Progenitor cell of endocrine pancreas (in vitro differentiated cells): ENCODE measurements at regions not wholly inside any gene's neighbourhood (a gene's known extent, or its start where the extent isn't known, plus 50 kb on each side); places are given as distances from the start of the nearest gene placed in this dataset.

Source experiments
- DNase-seq: peaks from one replicate; pipeline ENCODE4 v3.0.0; 2021; ENCODE audit warnings: low spot score; ENCODE audit not compliant: unreplicated experiment
- H3K27ac Mint-ChIP-seq: 2 replicates; pipeline ENCODE4 v1.8.0; 2021; ENCODE audit warnings: mild to moderate bottlenecking, moderate library complexity, mixed read lengths
- H3K27me3 Mint-ChIP-seq: 2 replicates; pipeline ENCODE4 v1.8.0; 2021; ENCODE audit warnings: mixed read lengths
- H3K36me3 Mint-ChIP-seq: 2 replicates; pipeline ENCODE4 v1.8.0; 2022; ENCODE audit warnings: mixed read lengths; ENCODE audit not compliant: insufficient read depth
- H3K4me1 Mint-ChIP-seq: 2 replicates; pipeline ENCODE4 v1.8.0; 2021; ENCODE audit warnings: low read depth, mixed read lengths
- H3K4me3 Mint-ChIP-seq: 2 replicates; pipeline ENCODE4 v1.8.0; 2021; ENCODE audit warnings: low read depth, mild to moderate bottlenecking, moderate library complexity, mixed read lengths
- H3K9me3 Mint-ChIP-seq: 2 replicates; pipeline ENCODE4 v1.8.0; 2021; ENCODE audit warnings: low read depth, mixed read lengths
- CTCF ChIP-seq: fragments of 200-600 bp; sonication (generic); IDR thresholded peaks from one replicate; pipeline ENCODE4 v1.5.0; 2021; ENCODE audit warnings: antibody characterized with exemption, mild to moderate bottlenecking; ENCODE audit not compliant: unreplicated experiment

GRCh38 chr2:4678927-4679326 is 975.6 kb downstream of the DCDC2C start:
- no peaks in the 10 kb centered on the region for H3K4me1 Mint-ChIP-seq
- H3K9me3 Mint-ChIP-seq: no peaks in the 10 kb centered on the region
- no peak overlapping the region for H3K27ac Mint-ChIP-seq
- no peak for DNase-seq
- H3K27me3 Mint-ChIP-seq: no peaks in the 10 kb centered on the region
- H3K4me3 Mint-ChIP-seq: no peak overlapping the region
- no peaks in the 10 kb centered on the region for H3K36me3 Mint-ChIP-seq
- TF ChIP-seq CTCF: no peak

- Mint-ChIP-seq H3K27me3 (no peaks in the 10 kb centered on the region), H3K4me1 (no peaks in the 10 kb centered on the region), H3K4me3 (no peak overlapping the region), H3K36me3 (no peaks in the 10 kb centered on the region), H3K9me3 (no peaks in the 10 kb centered on the region), H3K27ac (no peak overlapping the region)
- TF ChIP-seq CTCF: no peak
- DNase-seq: no peak
These were observed 976.0 kb downstream of the DCDC2C start for GRCh38 chr2:4679391-4679790.

GRCh38 chr2:4684921-4685320 is 981.5 kb downstream of the DCDC2C start:
- DNase-seq: no peak
- H3K36me3 Mint-ChIP-seq: no peaks in the 10 kb centered on the region
- TF ChIP-seq CTCF: no peak
- no peak overlapping the region for H3K27ac Mint-ChIP-seq
- no peak overlapping the region for H3K4me3 Mint-ChIP-seq
- peaks cover 4% of the 10 kb centered on the region for H3K9me3 Mint-ChIP-seq
- H3K4me1 Mint-ChIP-seq: peaks cover 2% of the 10 kb centered on the region
- peaks cover 3% of the 10 kb centered on the region for H3K27me3 Mint-ChIP-seq

GRCh38 chr2:4690913-4691312 is 987.5 kb downstream of the DCDC2C start:
- Mint-ChIP-seq H3K4me1 (peaks cover 2% of the 10 kb centered on the region), H3K9me3 (peaks cover 4% of the 10 kb centered on the region), H3K4me3 (no peak overlapping the region), H3K36me3 (no peaks in the 10 kb centered on the region), H3K27ac (no peak overlapping the region), H3K27me3 (peaks cover 5% of the 10 kb centered on the region)
- no peak for DNase-seq
- TF ChIP-seq CTCF: no peak

GRCh38 chr2:4693266-4693665 is 989.9 kb downstream of the DCDC2C start:
- peaks cover 2% of the 10 kb centered on the region for H3K4me1 Mint-ChIP-seq
- TF ChIP-seq CTCF: no peak
- H3K27ac Mint-ChIP-seq: no peak overlapping the region
- peaks cover 2% of the 10 kb centered on the region for H3K27me3 Mint-ChIP-seq
- no peaks in the 10 kb centered on the region for H3K36me3 Mint-ChIP-seq
- no peak overlapping the region for H3K4me3 Mint-ChIP-seq
- DNase-seq: no peak
- no peaks in the 10 kb centered on the region for H3K9me3 Mint-ChIP-seq
